ENCODE measurements at regions not wholly inside any gene's neighbourhood (a gene's known extent, or its start where the extent isn't known, plus 50 kb on each side); places are given as distances from the start of the nearest gene placed in this dataset.

DNA sequence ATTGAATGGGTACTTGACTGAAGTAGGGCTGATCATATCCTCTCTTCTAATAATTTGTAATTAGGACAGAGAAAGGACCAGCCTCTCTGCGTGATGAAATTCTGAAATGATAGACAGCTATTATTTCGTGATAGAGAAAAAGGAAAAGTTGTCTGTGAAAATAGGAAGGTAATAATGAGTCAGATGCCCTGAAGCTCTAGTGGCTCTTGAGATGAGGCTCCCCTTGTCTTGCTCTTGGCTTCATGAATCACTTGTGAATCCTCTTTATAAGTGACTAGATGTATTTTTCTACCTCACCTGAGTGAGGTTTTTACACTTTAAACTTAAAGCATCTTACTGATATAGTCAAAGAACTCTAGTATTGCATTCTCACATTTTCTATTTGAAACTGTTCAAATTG is 888.9 kb downstream of the PCDH18 start:
- Histone ChIP-seq H3K4me1 (ENCODE audit: control insufficient read depth in 2 of 2, insufficient read depth in 2 of 2, low read length in 2 of 2) (no peaks in the 10 kb centered on the region), H3K4me3 (ENCODE audit: low read length) (no peak overlapping the region), H3K27me3 (ENCODE audit: control insufficient read depth in 2 of 2, insufficient read depth in 2 of 2, low read length in 2 of 2) (no peaks in the 10 kb centered on the region), H3K27ac (ENCODE audit: low read depth, low read length) (no peak overlapping the region), H3K9me3 (ENCODE audit: control insufficient read depth in 2 of 3, low read length in 3 of 3) (no peaks in the 10 kb centered on the region), H3K36me3 (ENCODE audit: control insufficient read depth in 2 of 3, insufficient read depth in 3 of 3, low read length in 3 of 3) (no peaks in the 10 kb centered on the region)
- ATAC-seq (no peak), DNase-seq (no peak)
- no peak overlapping the region for H3K4me3 Mint-ChIP-seq
- H3K36me3 Mint-ChIP-seq: no peaks in the 10 kb centered on the region
- ChIA-PET POLR2A (no interaction called here), CTCF (no interaction called here)
- H3K9me3 Mint-ChIP-seq: peaks cover 0 to 16% (median 0%) of the 10 kb centered on the region in 11 donors
- H3K4me1 Mint-ChIP-seq: no peaks in the 10 kb centered on the region
- intact Hi-C loops (cut with micrococcal nuclease): no loop called here
- no peak overlapping the region for H3K27ac Mint-ChIP-seq
- H3K27me3 Mint-ChIP-seq: no peaks in the 10 kb centered on the region

DNA sequence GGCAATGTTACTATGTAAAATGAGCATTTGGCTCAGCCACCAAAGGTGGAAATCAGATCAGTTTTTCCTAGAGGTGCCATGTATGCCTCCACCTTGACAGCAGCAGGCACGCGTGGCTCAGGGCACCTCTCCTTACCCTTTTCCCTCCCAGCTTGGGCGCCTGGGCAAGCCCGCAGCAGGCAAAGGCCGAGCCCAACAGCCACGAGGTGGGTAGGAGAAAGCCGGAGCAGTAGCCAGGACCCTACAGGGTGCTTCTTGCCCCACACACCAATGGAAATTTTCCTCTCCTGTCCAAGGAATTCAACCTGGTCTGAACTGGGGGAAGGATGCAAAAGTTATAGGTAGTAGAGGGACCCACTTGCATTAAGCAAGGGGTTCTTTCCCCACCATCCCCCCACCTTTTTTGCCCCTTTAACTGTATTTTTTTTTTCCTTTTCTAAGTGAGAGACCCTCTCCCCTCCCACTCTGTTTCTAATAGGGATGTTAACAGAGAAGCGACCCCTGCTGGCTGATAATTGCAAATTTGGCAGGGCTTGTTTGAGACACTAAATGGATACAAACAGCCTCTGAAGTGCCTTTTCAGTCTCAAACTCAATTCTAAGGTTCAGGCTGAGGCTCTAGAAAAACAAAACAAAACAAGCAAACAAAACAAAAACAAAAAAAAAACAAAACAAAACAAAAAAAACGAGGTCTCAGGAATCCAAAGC is 895.1 kb downstream of the PCDH18 start:
- ATAC-seq (no peak), DNase-seq (no peak)
- no peaks in the 10 kb centered on the region for H3K36me3 ChIP-seq (ENCODE audit: control insufficient read depth in 2 of 3, insufficient read depth in 3 of 3, low read length in 3 of 3)
- CTCF ChIA-PET: no interaction called here
- Mint-ChIP-seq H3K4me3 (no peak overlapping the region), H3K36me3 (no peaks in the 10 kb centered on the region), H3K4me1 (peaks cover 0 to 1% (median 0%) of the 10 kb centered on the region in 7 donors), H3K9me3 (peaks cover 0 to 7% (median 0%) of the 10 kb centered on the region in 11 donors), H3K27me3 (no peaks in the 10 kb centered on the region), H3K27ac (no peak overlapping the region)
- H3K9me3 ChIP-seq (ENCODE audit: control insufficient read depth in 2 of 3, low read length in 3 of 3): no peaks in the 10 kb centered on the region
- no peak overlapping the region for H3K4me3 ChIP-seq (ENCODE audit: low read length)
- no peak overlapping the region for H3K27ac ChIP-seq (ENCODE audit: low read depth, low read length)
- intact Hi-C loops (cut with micrococcal nuclease): no loop called here
- no peaks in the 10 kb centered on the region for H3K27me3 ChIP-seq (ENCODE audit: control insufficient read depth in 2 of 2, insufficient read depth in 2 of 2, low read length in 2 of 2)
- H3K4me1 ChIP-seq (ENCODE audit: control insufficient read depth in 2 of 2, insufficient read depth in 2 of 2, low read length in 2 of 2): no peaks in the 10 kb centered on the region
- POLR2A ChIA-PET: no interaction called here

DNA sequence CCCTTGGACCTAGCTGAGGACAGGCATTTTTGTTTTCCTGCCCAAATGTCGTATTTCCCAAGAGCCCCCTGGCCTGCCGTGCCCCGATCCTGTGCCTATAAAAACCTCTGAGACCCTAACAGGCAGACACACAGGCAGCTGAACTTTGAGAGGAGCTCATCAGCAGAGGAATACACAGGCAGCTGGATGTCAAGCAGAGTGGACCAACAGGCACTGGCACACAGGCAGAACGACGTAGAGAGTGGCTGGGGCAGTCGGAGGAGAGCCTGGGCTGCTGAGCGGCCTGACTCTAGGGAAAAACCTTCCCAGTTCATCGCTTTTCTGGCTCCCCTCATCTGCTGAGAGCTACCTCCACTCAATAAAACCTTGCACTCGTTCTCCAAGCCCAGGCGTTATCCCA is 896.1 kb downstream of the PCDH18 start:
- ChIA-PET CTCF (no interaction called here), POLR2A (no interaction called here)
- no peaks in the 10 kb centered on the region for H3K9me3 ChIP-seq (ENCODE audit: control insufficient read depth in 2 of 3, low read length in 3 of 3)
- Mint-ChIP-seq H3K4me1 (peaks cover 0 to 1% (median 0%) of the 10 kb centered on the region in 7 donors), H3K27ac (no peak overlapping the region), H3K36me3 (no peaks in the 10 kb centered on the region), H3K4me3 (no peak overlapping the region), H3K9me3 (peaks cover 0 to 7% (median 0%) of the 10 kb centered on the region in 11 donors), H3K27me3 (no peaks in the 10 kb centered on the region)
- no peaks in the 10 kb centered on the region for H3K36me3 ChIP-seq (ENCODE audit: control insufficient read depth in 2 of 3, insufficient read depth in 3 of 3, low read length in 3 of 3)
- no peak for DNase-seq
- no peak overlapping the region for H3K4me3 ChIP-seq (ENCODE audit: low read length)
- H3K4me1 ChIP-seq (ENCODE audit: control insufficient read depth in 2 of 2, insufficient read depth in 2 of 2, low read length in 2 of 2): no peaks in the 10 kb centered on the region
- no peak overlapping the region for H3K27ac ChIP-seq (ENCODE audit: low read depth, low read length)
- ATAC-seq: no peak
- intact Hi-C loops (cut with micrococcal nuclease): no loop called here
- no peaks in the 10 kb centered on the region for H3K27me3 ChIP-seq (ENCODE audit: control insufficient read depth in 2 of 2, insufficient read depth in 2 of 2, low read length in 2 of 2)

DNA sequence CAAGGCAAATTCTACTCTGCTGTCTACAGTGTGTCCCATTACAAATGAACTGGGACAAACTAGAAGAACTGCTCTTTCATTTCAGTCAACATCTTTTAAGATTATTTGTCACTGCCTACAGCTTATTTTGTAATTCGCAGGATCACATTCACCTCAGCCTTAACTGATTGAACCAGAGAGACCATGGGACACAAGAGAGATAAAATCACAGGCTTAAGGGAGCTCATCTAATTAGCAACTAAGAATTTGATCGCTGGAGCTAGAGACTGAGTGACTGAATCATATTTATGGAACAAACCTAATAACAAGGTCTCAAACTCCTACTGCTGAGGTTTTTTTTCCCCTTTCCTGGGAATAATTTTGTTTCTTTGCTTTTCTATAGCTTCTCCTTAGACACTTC is 898.2 kb downstream of the PCDH18 start:
- H3K27me3 Mint-ChIP-seq: no peaks in the 10 kb centered on the region
- no peaks in the 10 kb centered on the region for H3K36me3 Mint-ChIP-seq
- Histone ChIP-seq H3K4me1 (ENCODE audit: control insufficient read depth in 2 of 2, insufficient read depth in 2 of 2, low read length in 2 of 2) (no peaks in the 10 kb centered on the region), H3K27ac (ENCODE audit: low read depth, low read length) (no peak overlapping the region), H3K9me3 (ENCODE audit: control insufficient read depth in 2 of 3, low read length in 3 of 3) (no peaks in the 10 kb centered on the region), H3K36me3 (ENCODE audit: control insufficient read depth in 2 of 3, insufficient read depth in 3 of 3, low read length in 3 of 3) (no peaks in the 10 kb centered on the region), H3K4me3 (ENCODE audit: low read length) (no peak overlapping the region), H3K27me3 (ENCODE audit: control insufficient read depth in 2 of 2, insufficient read depth in 2 of 2, low read length in 2 of 2) (no peaks in the 10 kb centered on the region)
- DNase-seq: no peak
- no peak overlapping the region for H3K4me3 Mint-ChIP-seq
- ChIA-PET CTCF (no interaction called here), POLR2A (no interaction called here)
- no peak for ATAC-seq
- peaks cover 0 to 7% (median 0%) of the 10 kb centered on the region in 11 donors for H3K9me3 Mint-ChIP-seq
- no peak overlapping the region for H3K27ac Mint-ChIP-seq
- H3K4me1 Mint-ChIP-seq: peaks cover 0 to 1% (median 0%) of the 10 kb centered on the region in 7 donors
- intact Hi-C loops (cut with micrococcal nuclease): no loop called here

DNA sequence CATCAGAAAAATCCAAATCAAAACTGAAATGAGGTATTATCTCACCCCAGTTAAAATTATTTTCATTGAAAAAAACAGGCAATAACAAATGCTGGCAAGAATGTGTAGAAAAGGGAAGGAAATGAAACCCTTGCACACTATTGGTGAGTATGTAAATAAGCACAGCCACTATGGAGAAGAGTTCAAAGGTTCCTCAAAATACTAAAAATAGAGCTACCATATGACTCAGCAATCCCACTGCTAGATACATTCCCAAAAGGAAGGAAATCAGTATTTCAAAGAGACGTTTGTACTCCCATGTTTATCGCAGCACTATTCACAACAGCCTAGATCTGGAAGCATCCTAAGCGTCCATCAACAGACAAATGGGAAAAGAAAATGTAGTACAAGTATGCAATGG is 932.4 kb downstream of the PCDH18 start:
- Mint-ChIP-seq H3K36me3 (peaks cover 0 to 5% (median 0%) of the 10 kb centered on the region in 5 donors), H3K27ac (no peak overlapping the region), H3K4me3 (no peak overlapping the region), H3K27me3 (no peaks in the 10 kb centered on the region), H3K9me3 (peaks cover 5 to 25% (median 13%) of the 10 kb centered on the region in 11 donors), H3K4me1 (no peaks in the 10 kb centered on the region)
- ChIA-PET POLR2A (no interaction called here), CTCF (no interaction called here)
- Histone ChIP-seq H3K27ac (ENCODE audit: low read depth, low read length) (no peak overlapping the region), H3K27me3 (ENCODE audit: control insufficient read depth in 2 of 2, insufficient read depth in 2 of 2, low read length in 2 of 2) (no peaks in the 10 kb centered on the region), H3K4me3 (ENCODE audit: low read length) (no peak overlapping the region), H3K9me3 (ENCODE audit: control insufficient read depth in 2 of 3, low read length in 3 of 3) (no peaks in the 10 kb centered on the region), H3K36me3 (ENCODE audit: control insufficient read depth in 2 of 3, insufficient read depth in 3 of 3, low read length in 3 of 3) (no peaks in the 10 kb centered on the region), H3K4me1 (ENCODE audit: control insufficient read depth in 2 of 2, insufficient read depth in 2 of 2, low read length in 2 of 2) (no peaks in the 10 kb centered on the region)
- ATAC-seq: no peak
- intact Hi-C loops (cut with micrococcal nuclease): no loop called here
- no peak for DNase-seq

DNA sequence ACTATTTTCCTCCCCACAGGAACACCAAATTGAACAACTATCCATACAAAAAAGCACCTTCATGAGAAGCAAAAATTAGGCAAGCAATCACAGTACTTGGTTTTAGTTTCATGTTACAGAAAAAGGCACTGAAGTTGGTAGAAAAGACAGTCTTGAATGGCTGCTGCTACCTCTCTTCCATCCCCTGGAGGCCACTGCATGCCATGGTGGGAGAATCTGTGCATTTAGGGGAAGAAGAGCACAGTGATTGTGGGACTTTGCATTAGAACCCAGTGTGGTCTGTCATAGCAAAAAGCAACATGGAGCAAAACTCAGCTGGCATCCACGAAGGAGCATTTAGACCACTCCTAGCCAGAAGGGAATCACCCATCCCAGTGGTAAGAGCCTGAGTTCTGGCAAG is 941.9 kb downstream of the PCDH18 start:
- no peak for ATAC-seq
- H3K4me3 Mint-ChIP-seq: no peak overlapping the region
- Histone ChIP-seq H3K9me3 (ENCODE audit: control insufficient read depth in 2 of 3, low read length in 3 of 3) (no peaks in the 10 kb centered on the region), H3K4me1 (ENCODE audit: control insufficient read depth in 2 of 2, insufficient read depth in 2 of 2, low read length in 2 of 2) (no peaks in the 10 kb centered on the region), H3K4me3 (ENCODE audit: low read length) (no peak overlapping the region), H3K36me3 (ENCODE audit: control insufficient read depth in 2 of 3, insufficient read depth in 3 of 3, low read length in 3 of 3) (no peaks in the 10 kb centered on the region), H3K27ac (ENCODE audit: low read depth, low read length) (no peak overlapping the region), H3K27me3 (ENCODE audit: control insufficient read depth in 2 of 2, insufficient read depth in 2 of 2, low read length in 2 of 2) (no peaks in the 10 kb centered on the region)
- intact Hi-C loops (cut with micrococcal nuclease): no loop called here
- no peaks in the 10 kb centered on the region for H3K36me3 Mint-ChIP-seq
- H3K27ac Mint-ChIP-seq: no peak overlapping the region
- H3K9me3 Mint-ChIP-seq: peaks cover 0 to 39% (median 1%) of the 10 kb centered on the region in 11 donors
- no peaks in the 10 kb centered on the region for H3K27me3 Mint-ChIP-seq
- H3K4me1 Mint-ChIP-seq: no peaks in the 10 kb centered on the region
- POLR2A ChIA-PET: interaction anchor here (0.6 kb wide), 1 partner anchor 18 kb away, joined by 3 read pairs; no protein-coding TSS in a partner anchor
- CTCF ChIA-PET: no interaction called here
- no peak for DNase-seq

DNA sequence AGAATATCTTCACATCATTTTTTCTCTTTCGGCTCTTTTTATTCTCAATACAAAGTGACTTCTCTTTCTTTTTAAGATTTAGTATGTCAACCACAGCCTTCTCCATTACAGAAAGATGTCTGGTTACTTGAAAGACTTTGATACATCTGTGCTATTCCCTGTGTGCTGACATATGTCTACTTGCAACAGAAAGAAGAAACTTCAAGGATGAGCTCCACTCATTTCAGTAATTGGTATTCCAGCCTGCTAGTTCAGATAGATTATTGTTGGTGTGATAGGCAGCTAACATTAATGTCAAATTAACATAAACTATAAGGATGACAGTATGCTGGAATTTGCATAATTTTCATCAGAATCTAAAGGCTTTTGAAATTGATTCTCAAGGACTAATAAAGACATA is 948.7 kb downstream of the PCDH18 start:
- DNase-seq (no peak), ATAC-seq (no peak)
- Histone ChIP-seq H3K9me3 (ENCODE audit: control insufficient read depth in 2 of 3, low read length in 3 of 3) (no peaks in the 10 kb centered on the region), H3K27ac (ENCODE audit: low read depth, low read length) (no peak overlapping the region), H3K36me3 (ENCODE audit: control insufficient read depth in 2 of 3, insufficient read depth in 3 of 3, low read length in 3 of 3) (no peaks in the 10 kb centered on the region), H3K4me3 (ENCODE audit: low read length) (no peak overlapping the region), H3K27me3 (ENCODE audit: control insufficient read depth in 2 of 2, insufficient read depth in 2 of 2, low read length in 2 of 2) (no peaks in the 10 kb centered on the region), H3K4me1 (ENCODE audit: control insufficient read depth in 2 of 2, insufficient read depth in 2 of 2, low read length in 2 of 2) (no peaks in the 10 kb centered on the region)
- Mint-ChIP-seq H3K9me3 (peaks cover 0 to 22% (median 0%) of the 10 kb centered on the region in 11 donors), H3K4me1 (no peaks in the 10 kb centered on the region), H3K27me3 (no peaks in the 10 kb centered on the region), H3K4me3 (no peak overlapping the region), H3K36me3 (no peaks in the 10 kb centered on the region), H3K27ac (no peak overlapping the region)
- ChIA-PET CTCF (no interaction called here), POLR2A (no interaction called here)
- intact Hi-C loops (cut with micrococcal nuclease): no loop called here

Measured in naive thymus-derived CD4-positive, alpha-beta T cell (primary cell).